G401 (cell line): ENCODE measurements at regions not wholly inside any gene's neighbourhood (a gene's known extent, or its start where the extent isn't known, plus 50 kb on each side); places are given as distances from the start of the nearest gene placed in this dataset.

Source experiments
- DNase-seq: peaks from one replicate; pipeline ENCODE4 v3.0.0-alpha.2; 2015; ENCODE audit warnings: low spot score
- in situ Hi-C: cut with HindIII; loops from 2 replicates; pipeline ENCODE4 v1.10.0; 2016; ENCODE audit warnings: low sequenced_read_pairs, mixed read lengths

GRCh38 chr6:148044921-148045320 is 297.7 kb upstream of the SASH1 start:
- in situ Hi-C loops = no loop called here
- DNase-seq = no peak

GRCh38 chr6:148053209-148053608 is 289.4 kb upstream of the SASH1 start:
- in situ Hi-C loops = no loop called here
- no peak for DNase-seq

- in situ Hi-C loops = no loop called here
These were observed 288.8 kb upstream of the SASH1 start for GRCh38 chr6:148053796-148054195.

GRCh38 chr6:148054219-148054618 is 288.4 kb upstream of the SASH1 start:
- in situ Hi-C loops = no loop called here
- no peak for DNase-seq

More at GRCh38 chr6:148053796-148054195, 288.8 kb upstream of the SASH1 start:
- DNase-seq = no peak

- in situ Hi-C loops = no loop called here
- no peak for DNase-seq
These were observed 287.2 kb upstream of the SASH1 start for GRCh38 chr6:148055419-148055818.

- no peak for DNase-seq
- in situ Hi-C loops = no loop called here
These were observed 282.8 kb upstream of the SASH1 start for GRCh38 chr6:148059869-148060268.

- no peak for DNase-seq
These were observed 278.1 kb upstream of the SASH1 start for GRCh38 chr6:148064406-148065134.

GRCh38 chr6:148068437-148069061 is 274.1 kb upstream of the SASH1 start:
- in situ Hi-C loops = no loop called here
- no peak for DNase-seq

More at GRCh38 chr6:148064406-148065134, 278.1 kb upstream of the SASH1 start:
- in situ Hi-C loops = no loop called here

GRCh38 chr6:148069256-148069655 is 273.4 kb upstream of the SASH1 start:
- no peak for DNase-seq
- in situ Hi-C loops = no loop called here

- in situ Hi-C loops = no loop called here
- no peak for DNase-seq
These were observed 268.3 kb upstream of the SASH1 start for GRCh38 chr6:148074291-148074690.

- no peak for DNase-seq
- in situ Hi-C loops = no loop called here
These were observed 267.9 kb upstream of the SASH1 start for GRCh38 chr6:148074738-148075137.

- in situ Hi-C loops = no loop called here
- no peak for DNase-seq
These were observed 267.3 kb upstream of the SASH1 start for GRCh38 chr6:148075352-148075751.

- in situ Hi-C loops = no loop called here
- DNase-seq = no peak
These were observed 266.6 kb upstream of the SASH1 start for GRCh38 chr6:148076051-148076450.

- in situ Hi-C loops = no loop called here
- DNase-seq = no peak
These were observed 262.3 kb upstream of the SASH1 start for GRCh38 chr6:148080315-148080714.

GRCh38 chr6:148081076-148081475 is 261.6 kb upstream of the SASH1 start:
- no peak for DNase-seq
- in situ Hi-C loops = no loop called here

GRCh38 chr6:148082044-148082443 is 260.6 kb upstream of the SASH1 start:
- in situ Hi-C loops = no loop called here
- DNase-seq = no peak

GRCh38 chr6:148082696-148083095 is 259.9 kb upstream of the SASH1 start:
- in situ Hi-C loops = no loop called here
- DNase-seq = no peak

- in situ Hi-C loops = no loop called here
- no peak for DNase-seq
These were observed 256.9 kb upstream of the SASH1 start for GRCh38 chr6:148085631-148086331.

GRCh38 chr6:148086386-148086785 is 256.3 kb upstream of the SASH1 start:
- DNase-seq = no peak
- in situ Hi-C loops = no loop called here

GRCh38 chr6:148086843-148087242 is 255.8 kb upstream of the SASH1 start:
- no peak for DNase-seq

More at GRCh38 chr6:148086843-148087242, 255.8 kb upstream of the SASH1 start:
- in situ Hi-C loops = no loop called here
